Activated T-helper 2 cell treated with anti-CD3 and anti-CD28 coated beads, Interferon-gamma antibody, Interleukin-2, Interleukin-4, amounts not matched to agents 10 μg/mL and 5 μg/mL and 100 μg/mL, durations not matched to agents 14 hours and 24 hours and 36 hours (primary cell): ENCODE measurements at regions not wholly inside any gene's neighbourhood (a gene's known extent, or its start where the extent isn't known, plus 50 kb on each side); places are given as distances from the start of the nearest gene placed in this dataset.
"Not testable (repeated sequence)": the region's sequence is repeated elsewhere in the genome, so short reads cannot be mapped to it uniquely, and the experiment has no call there.

Experiments
- DNase-seq: peaks from one replicate; pipeline ENCODE4 v3.0.0; 2021; ENCODE audit warnings: low spot score
- H3K27ac Mint-ChIP-seq: one replicate; pipeline ENCODE4 v1.8.0; 2021; ENCODE audit warnings: mixed read lengths
- H3K27me3 Mint-ChIP-seq: one replicate; pipeline ENCODE4 v1.8.0; 2021; ENCODE audit warnings: low read depth, mixed read lengths
- H3K36me3 Mint-ChIP-seq: one replicate; pipeline ENCODE4 v1.8.0; 2021; ENCODE audit warnings: low read depth, mixed read lengths
- H3K4me1 Mint-ChIP-seq: one replicate; pipeline ENCODE4 v1.8.0; 2021; ENCODE audit warnings: low read depth, mixed read lengths
- H3K4me3 Mint-ChIP-seq: one replicate; pipeline ENCODE4 v1.8.0; 2021; ENCODE audit warnings: low read depth, mild to moderate bottlenecking, moderate library complexity, mixed read lengths
- H3K9me3 Mint-ChIP-seq: one replicate; pipeline ENCODE4 v1.8.0; 2021; ENCODE audit warnings: mixed read lengths
- intact Hi-C: fragments of 100-400 bp; cut with micrococcal nuclease; formaldehyde crosslinking; loops from one replicate; pipeline ENCODE4 v1.15.1; 2023

DNA sequence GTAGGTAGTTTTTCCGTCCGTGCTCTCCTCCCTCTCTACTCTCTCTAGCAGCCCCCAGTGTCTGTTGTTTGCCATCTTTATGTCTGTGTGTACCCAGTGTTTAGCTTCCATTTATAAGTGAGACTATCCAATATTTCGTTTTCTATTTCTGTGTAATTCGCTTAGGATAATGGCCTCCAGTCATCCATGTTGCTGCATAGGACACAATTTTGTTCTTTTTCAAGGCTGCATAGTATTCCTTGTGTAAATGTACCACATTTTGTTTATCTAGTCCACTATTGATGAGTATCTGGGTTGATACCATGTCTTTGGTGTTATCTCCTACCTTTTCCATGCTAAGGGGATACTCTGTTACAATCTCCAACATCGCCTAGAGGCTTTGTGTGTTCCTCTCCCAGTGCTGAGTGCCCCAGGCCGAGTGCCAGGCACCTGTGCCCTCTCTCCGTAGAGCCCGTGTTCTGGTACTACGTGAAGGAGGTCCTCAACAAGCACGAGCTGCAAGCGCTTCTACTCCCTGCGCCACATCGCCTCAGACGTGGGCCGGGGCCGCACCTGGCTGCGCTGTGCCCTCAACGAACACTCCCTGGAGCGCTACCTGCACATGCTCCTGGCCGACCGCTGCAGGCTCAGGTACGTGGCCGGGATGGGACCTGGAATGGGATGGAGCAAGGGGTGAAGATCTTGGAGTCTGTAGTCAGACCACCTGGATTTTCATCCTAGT lies 51.0 kb downstream of the NPIPB11 start:
- H3K4me1 Mint-ChIP-seq = not testable (repeated sequence)

DNA sequence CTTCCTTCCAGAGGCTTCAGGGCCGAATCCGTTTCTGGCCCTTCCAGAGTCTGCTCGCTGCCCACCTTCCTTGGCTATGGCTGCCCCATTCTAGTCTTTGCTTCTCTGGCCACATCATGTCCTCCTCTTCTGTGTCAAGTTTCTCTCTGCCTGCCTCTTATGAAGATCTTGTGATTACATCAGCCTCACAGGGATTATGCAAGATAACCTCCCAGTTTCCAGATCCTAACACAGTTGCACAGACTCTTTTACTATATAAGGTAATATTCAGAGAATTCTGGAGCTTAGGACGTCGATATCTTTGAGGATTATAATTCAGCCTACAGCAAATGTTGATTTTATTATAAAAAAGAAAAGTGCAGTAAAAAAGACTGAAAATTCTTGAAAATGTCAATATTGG lies 52.1 kb downstream of the NPIPB11 start:
- H3K27ac Mint-ChIP-seq, intact Hi-C loops, H3K4me3 Mint-ChIP-seq, H3K9me3 Mint-ChIP-seq, H3K4me1 Mint-ChIP-seq, DNase-seq, H3K36me3 Mint-ChIP-seq, H3K27me3 Mint-ChIP-seq: not testable (repeated sequence)

More for the DNA sequence above, 51.0 kb downstream of the NPIPB11 start:
- DNase-seq, H3K36me3 Mint-ChIP-seq, H3K27me3 Mint-ChIP-seq, intact Hi-C loops, H3K9me3 Mint-ChIP-seq, H3K27ac Mint-ChIP-seq, H3K4me3 Mint-ChIP-seq: not testable (repeated sequence)

DNA sequence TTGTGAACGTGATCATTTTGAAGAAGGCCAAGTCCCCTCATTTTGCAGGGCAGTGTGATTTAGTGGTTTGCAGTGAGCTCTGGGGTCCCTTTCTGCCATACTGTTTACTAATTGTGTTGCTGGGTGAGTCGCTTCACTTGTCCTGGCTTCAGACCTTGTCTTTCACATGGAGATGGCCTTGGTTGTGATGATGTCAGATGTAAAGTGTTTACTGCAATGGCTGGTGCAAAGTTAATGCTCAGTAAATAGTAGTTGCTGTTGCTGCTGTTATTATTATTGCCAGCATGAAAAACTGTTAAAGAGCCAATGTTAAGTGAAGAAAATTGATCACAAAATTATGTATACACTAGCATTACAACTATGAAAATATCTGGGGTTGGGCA lies 53.9 kb downstream of the NPIPB11 start:
- H3K27ac Mint-ChIP-seq, intact Hi-C loops: not testable (repeated sequence)

DNA sequence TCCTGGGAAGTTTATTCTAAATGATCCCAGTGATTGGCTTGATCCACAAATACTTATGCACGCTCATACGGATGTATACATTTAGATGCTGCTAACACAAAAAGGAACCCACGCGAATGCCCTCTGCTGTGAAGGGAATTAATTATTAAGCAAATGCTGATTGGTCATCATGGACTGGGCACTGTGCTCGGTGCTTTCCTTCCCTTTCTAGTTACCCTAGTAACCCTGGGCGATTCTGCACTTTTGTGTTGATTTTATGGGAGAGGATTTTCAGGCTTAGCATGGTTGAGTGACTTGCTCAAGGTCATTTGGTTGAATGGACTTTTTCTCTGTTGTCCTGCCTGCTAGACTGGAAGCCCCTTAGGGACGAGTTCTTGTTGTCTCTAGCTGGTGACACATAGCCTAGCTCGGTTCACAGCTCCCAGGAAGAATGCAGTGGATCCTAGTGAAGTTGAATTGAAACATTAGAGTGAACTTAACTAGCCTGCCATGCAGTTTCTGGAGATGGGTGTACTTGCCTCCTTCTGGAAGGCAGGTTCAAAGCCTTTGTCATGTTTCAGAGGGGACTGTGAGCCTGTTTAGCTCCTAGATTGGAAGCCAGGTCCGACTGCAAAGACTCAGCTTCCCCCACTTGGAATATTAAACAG lies 54.4 kb downstream of the NPIPB11 start:
- H3K9me3 Mint-ChIP-seq, H3K4me3 Mint-ChIP-seq, intact Hi-C loops, H3K36me3 Mint-ChIP-seq, H3K27ac Mint-ChIP-seq, H3K27me3 Mint-ChIP-seq, DNase-seq, H3K4me1 Mint-ChIP-seq: not testable (repeated sequence)

More for the DNA sequence above, 53.9 kb downstream of the NPIPB11 start:
- not testable (repeated sequence) for H3K27me3 Mint-ChIP-seq, H3K4me1 Mint-ChIP-seq, H3K4me3 Mint-ChIP-seq, DNase-seq, H3K9me3 Mint-ChIP-seq, H3K36me3 Mint-ChIP-seq

DNA sequence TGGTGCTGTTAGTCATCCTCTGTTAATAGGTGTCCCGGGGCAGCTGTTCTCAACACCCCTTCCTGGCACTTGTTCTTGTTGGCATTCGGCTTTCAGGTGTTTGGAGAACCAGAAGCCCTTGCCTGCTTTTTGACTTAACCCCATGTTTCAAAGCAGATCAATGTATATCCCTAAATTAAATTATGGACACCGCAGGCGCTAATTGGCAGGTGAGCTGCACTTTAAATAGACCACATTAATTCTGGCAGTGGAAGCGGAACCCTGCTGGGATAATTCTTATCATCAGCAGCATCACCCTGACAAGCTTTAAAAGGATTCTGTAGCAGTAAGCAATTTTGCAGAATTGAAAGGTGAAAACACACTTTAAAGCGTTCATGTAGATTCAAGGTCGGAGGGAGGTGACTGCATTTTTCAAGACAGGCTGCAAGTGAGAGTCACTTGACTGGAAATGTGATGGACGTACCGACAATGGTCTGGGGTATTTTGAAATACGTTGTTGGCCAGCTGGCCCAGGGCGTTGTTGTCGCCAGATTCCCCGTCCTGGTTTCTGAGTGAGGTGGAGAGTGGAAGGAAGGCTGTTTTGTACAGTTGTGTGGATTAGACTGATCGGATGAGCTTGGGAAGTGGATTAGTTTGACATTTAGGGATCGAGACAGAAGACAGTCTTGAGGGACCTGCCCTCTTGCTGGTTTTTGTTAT lies 55.1 kb downstream of the NPIPB11 start:
- H3K4me3 Mint-ChIP-seq, H3K36me3 Mint-ChIP-seq, H3K9me3 Mint-ChIP-seq, DNase-seq, H3K27ac Mint-ChIP-seq, intact Hi-C loops, H3K27me3 Mint-ChIP-seq, H3K4me1 Mint-ChIP-seq: not testable (repeated sequence)

DNA sequence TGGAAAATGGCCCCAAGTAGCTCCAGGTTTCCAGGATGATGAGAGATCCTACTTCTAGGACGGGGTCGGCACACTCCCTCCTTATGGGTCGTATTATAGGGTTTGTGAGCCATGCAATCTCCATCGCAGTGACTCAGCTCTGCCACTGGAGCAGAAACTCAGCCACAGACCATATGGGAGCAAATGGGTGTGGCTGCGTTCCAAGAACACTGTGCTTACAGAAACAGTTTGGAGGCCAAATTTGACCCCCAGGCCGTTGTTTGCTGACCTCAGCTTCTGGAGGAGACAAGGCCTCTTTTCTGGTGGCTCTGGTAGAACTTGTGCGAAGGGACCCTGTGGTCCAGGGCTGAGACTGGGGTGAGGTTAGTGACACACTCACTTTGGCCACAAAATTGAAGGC lies 56.5 kb downstream of the NPIPB11 start:
- H3K9me3 Mint-ChIP-seq, H3K27ac Mint-ChIP-seq, H3K27me3 Mint-ChIP-seq, H3K4me3 Mint-ChIP-seq, DNase-seq, H3K36me3 Mint-ChIP-seq, H3K4me1 Mint-ChIP-seq, intact Hi-C loops: not testable (repeated sequence)

DNA sequence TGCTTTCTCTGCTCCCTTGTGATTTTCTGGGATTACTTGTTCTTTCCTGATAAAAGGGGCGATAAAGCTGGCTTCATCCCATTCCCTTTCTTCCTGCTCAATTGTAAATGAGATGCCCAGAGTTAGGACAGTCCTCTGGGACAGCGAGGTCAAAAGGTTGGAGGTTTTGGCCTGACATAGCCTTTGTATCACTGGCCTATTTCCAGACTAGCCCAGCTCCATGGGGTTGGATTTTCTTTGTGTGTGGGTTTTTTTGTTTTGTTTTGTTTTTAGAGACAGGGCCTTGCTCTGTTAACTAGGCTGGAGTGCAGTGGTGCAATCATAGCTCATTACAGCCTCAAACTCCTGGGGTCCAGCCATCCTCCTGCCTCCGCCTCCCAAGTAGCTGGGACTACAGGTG lies 57.8 kb downstream of the NPIPB11 start:
- DNase-seq, intact Hi-C loops, H3K4me3 Mint-ChIP-seq, H3K27me3 Mint-ChIP-seq, H3K27ac Mint-ChIP-seq, H3K4me1 Mint-ChIP-seq, H3K36me3 Mint-ChIP-seq, H3K9me3 Mint-ChIP-seq: not testable (repeated sequence)

DNA sequence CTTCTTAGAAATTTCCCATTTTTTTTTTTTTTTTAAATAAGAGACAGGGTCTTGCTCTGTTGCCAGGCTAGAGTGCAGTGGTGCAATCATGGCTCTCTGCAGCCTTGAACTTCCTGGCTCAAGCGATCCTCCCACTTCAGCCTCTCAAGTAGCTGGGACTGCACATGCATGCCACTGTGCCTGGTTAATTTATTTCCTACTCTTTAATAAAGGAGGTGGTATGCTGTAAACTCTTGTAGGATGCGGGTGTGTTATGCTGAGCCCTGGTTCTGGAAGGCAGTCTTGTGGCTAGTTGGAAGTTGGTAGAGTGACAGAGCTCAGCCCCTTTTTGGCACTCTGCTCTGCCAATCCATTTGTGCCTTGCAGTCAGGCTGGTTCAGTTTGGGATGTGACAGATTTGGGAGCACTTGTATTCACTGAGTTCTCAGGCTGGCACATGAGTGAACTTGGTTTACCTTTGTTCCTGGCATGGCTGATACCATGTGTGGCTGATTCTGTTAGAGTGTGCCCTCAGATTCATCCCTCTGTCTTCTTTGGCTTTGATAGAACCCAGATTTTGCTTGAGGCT lies 58.3 kb downstream of the NPIPB11 start:
- H3K36me3 Mint-ChIP-seq, H3K4me3 Mint-ChIP-seq, DNase-seq, H3K27me3 Mint-ChIP-seq, H3K9me3 Mint-ChIP-seq, intact Hi-C loops, H3K4me1 Mint-ChIP-seq, H3K27ac Mint-ChIP-seq: not testable (repeated sequence)

DNA sequence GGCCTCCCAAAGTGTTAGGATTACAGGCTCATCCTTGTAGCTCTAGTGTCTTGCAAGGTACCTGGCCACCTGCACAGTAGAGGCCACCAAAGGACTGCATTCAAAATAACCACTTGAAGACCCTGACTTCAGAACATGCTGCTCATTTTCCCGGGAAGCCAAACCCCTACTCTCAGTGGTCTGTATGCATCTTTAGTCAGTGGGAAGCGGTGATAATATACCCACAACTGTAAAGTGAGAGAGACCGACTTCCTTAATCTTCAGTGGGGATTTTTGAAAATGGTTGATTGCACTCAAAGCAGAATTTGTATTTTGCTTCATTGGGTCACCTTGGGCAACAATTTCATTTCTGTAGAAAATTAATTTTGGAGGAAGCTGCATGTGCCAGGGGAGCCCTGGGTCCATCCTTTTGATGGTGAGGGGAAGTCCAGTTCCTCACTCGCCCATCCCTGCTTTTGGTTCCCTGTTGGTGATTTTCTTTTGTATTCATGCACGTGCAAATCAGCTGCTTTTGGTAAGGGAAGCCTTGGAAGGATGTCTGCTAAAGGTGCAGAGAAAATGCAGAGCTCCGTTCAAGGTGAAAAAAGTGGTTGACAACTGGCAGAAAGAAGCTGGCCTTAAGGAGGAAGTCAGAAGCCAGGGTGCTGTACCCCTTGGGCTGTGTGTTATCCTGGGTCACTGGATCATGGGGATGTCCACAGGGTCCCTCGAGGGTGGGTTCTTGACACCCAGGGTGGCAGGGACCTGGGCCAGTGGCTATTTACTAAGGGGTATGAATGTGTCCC lies 59.5 kb downstream of the NPIPB11 start:
- intact Hi-C loops, H3K36me3 Mint-ChIP-seq, DNase-seq, H3K4me3 Mint-ChIP-seq, H3K4me1 Mint-ChIP-seq, H3K27ac Mint-ChIP-seq, H3K27me3 Mint-ChIP-seq, H3K9me3 Mint-ChIP-seq: not testable (repeated sequence)

DNA sequence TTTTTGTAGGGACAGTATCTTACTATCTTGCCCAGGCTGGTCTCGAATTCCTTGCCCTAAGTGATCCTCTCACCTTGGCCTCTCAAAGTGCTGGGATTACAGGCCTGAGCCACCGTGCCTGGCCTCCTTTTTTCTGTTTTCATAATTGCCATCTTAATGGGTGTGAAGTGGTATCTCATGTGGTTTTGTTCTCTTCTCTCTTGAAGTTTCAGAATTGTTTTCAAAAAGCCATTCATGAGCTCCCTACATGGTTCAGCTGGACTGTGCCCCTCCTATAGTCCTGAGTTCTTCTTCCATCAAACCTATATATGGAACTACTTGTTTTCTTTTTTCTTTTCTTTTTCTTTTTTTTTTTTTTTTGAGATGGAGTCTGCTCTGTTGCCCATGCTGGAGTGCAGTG lies 60.3 kb downstream of the NPIPB11 start:
- H3K9me3 Mint-ChIP-seq, DNase-seq, intact Hi-C loops, H3K36me3 Mint-ChIP-seq, H3K4me3 Mint-ChIP-seq, H3K27me3 Mint-ChIP-seq, H3K4me1 Mint-ChIP-seq, H3K27ac Mint-ChIP-seq: not testable (repeated sequence)

DNA sequence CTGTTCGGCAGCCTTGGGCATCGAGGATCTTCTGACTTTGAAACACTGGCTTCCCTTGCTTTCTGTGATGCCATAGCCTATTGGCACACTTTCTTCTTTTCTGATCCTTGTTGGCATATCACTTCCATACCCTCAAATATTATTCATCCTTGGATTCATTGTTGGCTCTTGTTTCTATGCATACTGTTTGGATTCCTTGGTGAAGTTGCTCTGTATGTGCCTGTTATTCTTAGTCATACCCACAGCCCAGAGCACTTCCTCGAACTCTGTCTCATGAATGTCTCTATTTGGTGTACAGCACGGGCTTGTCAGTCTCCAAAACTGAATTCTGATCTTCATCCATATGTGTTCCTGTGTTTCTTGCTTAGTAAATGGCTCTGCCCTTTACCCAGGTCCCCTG lies 63.6 kb downstream of the NPIPB11 start:
- DNase-seq, H3K27ac Mint-ChIP-seq, H3K9me3 Mint-ChIP-seq, H3K27me3 Mint-ChIP-seq, H3K4me1 Mint-ChIP-seq, intact Hi-C loops, H3K4me3 Mint-ChIP-seq, H3K36me3 Mint-ChIP-seq: not testable (repeated sequence)

DNA sequence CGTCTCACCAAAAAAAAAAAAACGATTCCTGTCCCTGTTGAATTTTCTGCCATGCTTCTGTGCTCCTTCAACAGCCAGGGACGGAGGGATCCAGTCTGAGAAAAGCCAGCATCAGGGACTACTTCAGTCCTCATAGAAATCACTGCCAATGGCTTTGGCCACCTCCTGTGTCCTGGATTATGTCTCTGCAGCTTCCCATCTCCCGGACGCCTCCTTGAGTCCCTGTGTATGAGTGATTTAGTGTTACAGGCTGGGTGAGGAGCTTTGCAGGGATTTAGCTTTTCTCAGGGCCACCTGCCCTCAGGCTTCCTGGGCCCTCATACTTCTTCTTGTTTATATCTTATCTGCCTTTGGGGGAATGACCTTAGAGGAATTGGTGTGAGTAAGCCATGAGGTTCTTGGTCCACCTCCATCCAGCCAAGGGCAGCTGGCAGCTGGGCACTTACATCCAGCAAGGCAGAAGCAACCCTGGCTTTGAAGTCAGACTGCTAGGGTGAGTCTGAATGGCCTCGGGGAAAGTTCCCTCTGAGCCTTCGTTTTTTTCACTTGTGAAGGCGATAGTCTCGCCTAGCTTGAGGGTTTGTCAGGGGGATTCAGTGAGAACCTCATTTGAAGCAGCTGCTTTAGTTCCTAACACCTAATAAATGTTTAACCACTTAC lies 65.6 kb downstream of the NPIPB11 start:
- intact Hi-C loops, DNase-seq, H3K9me3 Mint-ChIP-seq, H3K36me3 Mint-ChIP-seq, H3K4me3 Mint-ChIP-seq, H3K4me1 Mint-ChIP-seq, H3K27me3 Mint-ChIP-seq, H3K27ac Mint-ChIP-seq: not testable (repeated sequence)
